K562 (cell line): ENCODE measurements at regions not wholly inside any gene's neighbourhood (a gene's known extent, or its start where the extent isn't known, plus 50 kb on each side); places are given as distances from the start of the nearest gene placed in this dataset.

Experiments used
- ATAC-seq: fragments of 200-7000 bp; cut with Tn5 transposase; 3 replicates; pipeline ENCODE4 v1.9.1; 2020; ENCODE audit warnings: moderate library complexity
- BruUV-seq: library from RNA; stranded (reverse); fragments of 400-500 nt; replicated peaks from 2 replicates; lab custom pipeline; 2021; lab: Mats Ljungman, UMichigan
- CTCF ChIA-PET: fragments of 300-600 bp; formaldehyde crosslinking; extraction: SDS; loops from one replicate; lab custom pipeline; 2021; ENCODE audit warnings: low intra/inter-chr PET ratio; lab: Yijun Ruan, JAX
- POLR2A ChIA-PET: fragments of 300-600, 350-650 bp; sonication (Branson Sonifier 250); formaldehyde crosslinking; extraction: SDS; loops from one replicate; lab custom pipeline; 2021; ENCODE audit warnings: antibody characterized with exemption, inconsistent platforms; lab: Yijun Ruan, JAX
- DNase-seq, 4 experiments: peaks; one replicate each; pipeline versions ENCODE4 v3.0.0 to v3.0.0-alpha.2; 2011 to 2018; ENCODE audit warnings: low spot score in 3 of 4, mixed read lengths in 3 of 4; ENCODE audit errors: extremely low read depth in 1 of 4
- FAIRE-seq: peaks from 2 replicates; lab custom pipeline; 2011; peaks lifted over from hg19 to GRCh38; lab: Jason Lieb, UNC
- H2AFZ ChIP-seq: 2 replicates; pipeline ENCODE4 v1.6.0; 2011; ENCODE audit warnings: low read depth, low read length, control low read depth, inconsistent platforms
- H3K27ac ChIP-seq: fragments of 200-600 bp; 3 replicates; pipeline ENCODE4 v1.8.0; 2011; ENCODE audit warnings: low read depth, mild to moderate bottlenecking, control low read depth, inconsistent platforms, low read length, moderate library complexity, mixed read lengths; ENCODE audit errors: extremely low read depth
- H3K27me3 ChIP-seq, 2 experiments: fragments of 300-600 bp in 1 of 2; 2 replicates in 1 of 2; 3 replicates in 1 of 2; pipeline versions ENCODE4 v1.6.0 to v1.8.0; 2011; ENCODE audit warnings: inconsistent platforms in 2 of 2, low read length in 2 of 2, mild to moderate bottlenecking in 1 of 2, mixed read lengths in 1 of 2, moderate library complexity in 1 of 2; ENCODE audit not compliant: control insufficient read depth in 2 of 2, insufficient read depth in 2 of 2
- H3K36me3 ChIP-seq: fragments of 300-600 bp; 3 replicates; pipeline ENCODE4 v1.8.0; 2011; ENCODE audit warnings: mild to moderate bottlenecking, low read length, inconsistent platforms; ENCODE audit not compliant: control insufficient read depth, insufficient read depth
- H3K4me1 ChIP-seq, 2 experiments: fragments of 200-600 bp in 1 of 2; replicated peaks in 1 of 2; 2 replicates in 1 of 2; 3 replicates in 1 of 2; pipeline versions ENCODE4 v1.5.1 to v1.8.0; 2011; ENCODE audit warnings: inconsistent platforms in 2 of 2, low read length in 2 of 2, mild to moderate bottlenecking in 1 of 2, mixed read lengths in 1 of 2, moderate library complexity in 1 of 2; ENCODE audit not compliant: control insufficient read depth in 2 of 2, insufficient read depth in 2 of 2
- H3K4me2 ChIP-seq: 2 replicates; pipeline ENCODE4 v1.6.1; 2011; ENCODE audit warnings: low read length, control low read depth, inconsistent platforms, mixed read lengths; ENCODE audit not compliant: insufficient read depth
- H3K4me3 ChIP-seq: fragments of 200-600 bp; sonication (generic), shearing (Covaris generic); 2 replicates; pipeline ENCODE4 v1.5.1; 2016; ENCODE audit warnings: control low read depth, inconsistent platforms
- H3K79me2 ChIP-seq: fragments of 200-600 bp; 3 replicates; pipeline ENCODE4 v1.8.0; 2011; ENCODE audit warnings: low read length, inconsistent platforms; ENCODE audit not compliant: control insufficient read depth, insufficient read depth
- H3K9ac ChIP-seq, 2 experiments: 2 replicates each; pipeline versions ENCODE4 v1.6.0 to v1.6.1; 2011; ENCODE audit warnings: low read depth in 2 of 2, low read length in 2 of 2, control low read depth in 1 of 2, inconsistent platforms in 1 of 2, mild to moderate bottlenecking in 1 of 2, mixed read lengths in 1 of 2; ENCODE audit not compliant: insufficient read depth in 1 of 2
- H3K9me1 ChIP-seq: one replicate; pipeline ENCODE4 v1.6.0; 2011; ENCODE audit warnings: inconsistent platforms, mild to moderate bottlenecking, low read length, moderate library complexity; ENCODE audit not compliant: control insufficient read depth, insufficient read depth
- H3K9me3 ChIP-seq: replicated peaks from 2 replicates; pipeline ENCODE4 v1.5.1; 2011; ENCODE audit warnings: low read depth, low read length, inconsistent platforms; ENCODE audit not compliant: control insufficient read depth, insufficient read depth
- H4K20me1 ChIP-seq: replicated peaks from 2 replicates; pipeline ENCODE4 v1.6.1; 2011; ENCODE audit warnings: low read length, inconsistent platforms, mixed read lengths; ENCODE audit not compliant: control insufficient read depth, insufficient read depth
- CAMTA2 ChIP-seq: fragments of 250-450 bp; sonication (Bioruptor Pico); conservative IDR thresholded peaks from 2 replicates; pipeline ENCODE4 v1.5.1; 2022
- ETV5 ChIP-seq: sonication (generic); formaldehyde crosslinking; IDR thresholded peaks from 2 replicates; pipeline ENCODE4 v1.4.0; 2020; ENCODE audit warnings: low read depth, mild to moderate bottlenecking, missing genetic modification reagents
- HMGXB4 ChIP-seq: sonication (generic); formaldehyde crosslinking; IDR thresholded peaks from 2 replicates; pipeline ENCODE4 v1.8.1; 2023; ENCODE audit warnings: mild to moderate bottlenecking, missing genetic modification reagents
- HNRNPL ChIP-seq: fragments of 200-400 bp; formaldehyde crosslinking; IDR thresholded peaks from 2 replicates; pipeline ENCODE4 v1.6.1; 2017; ENCODE audit warnings: low read depth, mild to moderate bottlenecking, low read length
- TFAM ChIP-seq: fragments of 250-450 bp; sonication (Bioruptor Pico); conservative IDR thresholded peaks from 2 replicates; pipeline ENCODE4 v1.5.0; 2021; ENCODE audit warnings: mild to moderate bottlenecking, moderate library complexity
- TRIM24 ChIP-seq, 2 experiments: fragments of 450-650 bp; IDR thresholded peaks; 2 replicates each; pipeline ENCODE4 v1.6.1; 2016
- TSC22D4 ChIP-seq: fragments of 450-650 bp; IDR thresholded peaks from 2 replicates; pipeline ENCODE4 v1.6.1; 2016; ENCODE audit warnings: missing genetic modification characterization, missing biosample characterization, control low read depth
- TSHZ1 ChIP-seq: fragments of 250-450 bp; sonication (Bioruptor Pico); IDR thresholded peaks from 2 replicates; pipeline ENCODE4 v1.4.0; 2020; ENCODE audit warnings: mild to moderate bottlenecking, moderate library complexity
- ZC3H8 ChIP-seq: fragments of 450-650 bp; IDR thresholded peaks from 2 replicates; pipeline ENCODE4 v1.6.1; 2017
- ZNF253 ChIP-seq: fragments of 250-450 bp; sonication (Bioruptor Pico); conservative IDR thresholded peaks from 2 replicates; pipeline ENCODE4 v1.6.1; 2021; ENCODE audit warnings: mild to moderate bottlenecking
- ZNF407 ChIP-seq: fragments of 450-650 bp; IDR thresholded peaks from 2 replicates; pipeline ENCODE4 v1.6.1; 2016; ENCODE audit warnings: low read depth
- ZNF785 ChIP-seq: fragments of 250-450 bp; sonication (Bioruptor Pico); IDR thresholded peaks from 2 replicates; pipeline ENCODE4 v1.4.0; 2020; ENCODE audit warnings: mild to moderate bottlenecking
- WGBS: fragments of 100-300 bp; shearing (Covaris generic); methylation state at CpG from one replicate; pipeline ENCODE4 v1.1.6; 2016; ENCODE audit warnings: low coverage, mixed read lengths; ENCODE audit not compliant: insufficient coverage; ENCODE audit errors: missing lambda C conversion rate; 5-methylcytosine and 5-hydroxymethylcytosine counted together
- in situ Hi-C: fragments of 300-500 bp; cut with MboI; formaldehyde crosslinking; loops from 4 replicates; pipeline ENCODE4 v1.15.0; 2018; ENCODE audit warnings: inconsistent platforms, mixed read lengths
- intact Hi-C: fragments of 100-400 bp; cut with micrococcal nuclease; formaldehyde crosslinking; loops from 2 replicates; pipeline ENCODE4 v1.14.2; 2022

GRCh38 chr3:104523136-104523535 lies 843.6 kb upstream of the ALCAM start:
- no peak overlapping the region for H3K9ac ChIP-seq
- WGBS, result 0% methylated on average over 6 of the region's 6 CpGs
- DNase-seq (no peak), FAIRE-seq (no peak), ATAC-seq (no peak)
- no peak overlapping the region for H3K4me2 ChIP-seq
- no peaks in the 10 kb centered on the region for H3K79me2 ChIP-seq
- H3K36me3 ChIP-seq, result no peaks in the 10 kb centered on the region
- in situ Hi-C loops, result no loop called here
- no peaks in the 10 kb centered on the region for H3K27me3 ChIP-seq
- no peaks in the 10 kb centered on the region for H3K9me1 ChIP-seq
- ChIA-PET CTCF (no interaction called here), POLR2A (no interaction called here)
- no peak overlapping the region for H3K27ac ChIP-seq
- no peak overlapping the region for H2AFZ ChIP-seq
- H3K4me3 ChIP-seq, result no peak overlapping the region
- no TSS peak for BruUV-seq
- H3K9me3 ChIP-seq, result no peaks in the 10 kb centered on the region
- no peaks in the 10 kb centered on the region for H4K20me1 ChIP-seq
- intact Hi-C loops, result no loop called here
- no peaks in the 10 kb centered on the region for H3K4me1 ChIP-seq
- no peak for TF ChIP-seq TSC22D4
- TF ChIP-seq HNRNPL, result no peak
- no peak for TF ChIP-seq TFAM (CRISPR knock-in tag)
- no peak for TF ChIP-seq ZNF785 (CRISPR knock-in tag)
- TF ChIP-seq ZNF253 (CRISPR knock-in tag), result no peak
- TF ChIP-seq HMGXB4, result no peak
- no peak for TF ChIP-seq TRIM24 (IDR thresholded peaks at IDR 0.05)
- no peak for TF ChIP-seq TSHZ1 (CRISPR knock-in tag)
- TF ChIP-seq ETV5 (CRISPR knock-in tag), result no peak
- no peak for TF ChIP-seq CAMTA2 (CRISPR knock-in tag)
- TF ChIP-seq ZC3H8, result no peak
- no peak for TF ChIP-seq ZNF407
